MM.1S (cell line): ENCODE measurements at regions not wholly inside any gene's neighbourhood (a gene's known extent, or its start where the extent isn't known, plus 50 kb on each side); places are given as distances from the start of the nearest gene placed in this dataset.
"Not testable (repeated sequence)": the region's sequence is repeated elsewhere in the genome, so short reads cannot be mapped to it uniquely, and the experiment has no call there.

Experiments used
- EZH2 ChIP-seq: fragments of 300-600 bp; sonication (generic); optimal IDR thresholded peaks from 2 replicates; pipeline ENCODE3; 2017; ENCODE audit warnings: low read depth, mild to moderate bottlenecking, antibody characterized with exemption, low read length, mixed read lengths
- EZH2phosphoT487 ChIP-seq: fragments of 300-600 bp; sonication (generic); IDR thresholded peaks from 2 replicates; pipeline ENCODE4 v1.6.1; 2018; ENCODE audit warnings: antibody characterized with exemption, low read length
- TF ChIP-seq, protein P1 (sequence below): fragments of 300-600 bp; sonication (generic); IDR thresholded peaks from 2 replicates; pipeline ENCODE4 v1.5.1; 2016; ENCODE audit warnings: antibody characterized with exemption, low read length, mixed read lengths

DNA sequence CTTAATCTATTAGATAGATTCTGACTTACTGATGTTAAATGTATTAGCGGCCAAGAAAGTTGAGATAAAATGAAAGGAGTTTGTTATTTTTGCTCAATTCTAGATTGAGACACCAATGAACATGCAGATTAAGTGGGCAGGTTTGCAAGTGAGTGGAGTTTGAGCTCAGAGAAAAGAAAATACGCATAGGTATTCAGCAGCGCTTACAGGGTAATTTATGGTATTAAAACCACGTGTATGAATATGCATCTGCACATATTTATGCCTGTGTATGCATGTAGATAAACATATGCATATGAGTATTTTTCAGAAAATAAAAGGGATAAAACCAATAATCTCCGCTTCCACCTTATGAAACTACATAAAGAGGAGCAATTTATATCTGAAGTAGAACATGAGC is 1450.1 kb downstream of the RPIA start:
- TF ChIP-seq, protein P1, sequence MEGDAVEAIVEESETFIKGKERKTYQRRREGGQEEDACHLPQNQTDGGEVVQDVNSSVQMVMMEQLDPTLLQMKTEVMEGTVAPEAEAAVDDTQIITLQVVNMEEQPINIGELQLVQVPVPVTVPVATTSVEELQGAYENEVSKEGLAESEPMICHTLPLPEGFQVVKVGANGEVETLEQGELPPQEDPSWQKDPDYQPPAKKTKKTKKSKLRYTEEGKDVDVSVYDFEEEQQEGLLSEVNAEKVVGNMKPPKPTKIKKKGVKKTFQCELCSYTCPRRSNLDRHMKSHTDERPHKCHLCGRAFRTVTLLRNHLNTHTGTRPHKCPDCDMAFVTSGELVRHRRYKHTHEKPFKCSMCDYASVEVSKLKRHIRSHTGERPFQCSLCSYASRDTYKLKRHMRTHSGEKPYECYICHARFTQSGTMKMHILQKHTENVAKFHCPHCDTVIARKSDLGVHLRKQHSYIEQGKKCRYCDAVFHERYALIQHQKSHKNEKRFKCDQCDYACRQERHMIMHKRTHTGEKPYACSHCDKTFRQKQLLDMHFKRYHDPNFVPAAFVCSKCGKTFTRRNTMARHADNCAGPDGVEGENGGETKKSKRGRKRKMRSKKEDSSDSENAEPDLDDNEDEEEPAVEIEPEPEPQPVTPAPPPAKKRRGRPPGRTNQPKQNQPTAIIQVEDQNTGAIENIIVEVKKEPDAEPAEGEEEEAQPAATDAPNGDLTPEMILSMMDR: not testable (repeated sequence)
- TF ChIP-seq EZH2phosphoT487, EZH2: not testable (repeated sequence)
